Esophagus squamous epithelium (tissue), 4 donors: ENCODE measurements at regions not wholly inside any gene's neighbourhood (a gene's known extent, or its start where the extent isn't known, plus 50 kb on each side); places are given as distances from the start of the nearest gene placed in this dataset.

Experiments
- POLR2A ChIP-seq, 4 donors: fragments of 450-650 bp; IDR thresholded peaks; one replicate each; pipeline ENCODE4 v1.6.1; 2017; ENCODE audit warnings: antibody characterized with exemption in 4 of 4, mild to moderate bottlenecking in 4 of 4, moderate library complexity in 3 of 4
- TF ChIP-seq, protein P1 (sequence below), 6 experiments: fragments of 450-650 bp in 4 of 6; fragments of 200-600 bp in 2 of 6; sonication (generic) in 2 of 6; IDR thresholded peaks; one replicate each; pipeline ENCODE4 v1.5.1; 2016 to 2019; ENCODE audit warnings: antibody characterized with exemption in 6 of 6, mild to moderate bottlenecking in 4 of 6, moderate library complexity in 4 of 6

DNA sequence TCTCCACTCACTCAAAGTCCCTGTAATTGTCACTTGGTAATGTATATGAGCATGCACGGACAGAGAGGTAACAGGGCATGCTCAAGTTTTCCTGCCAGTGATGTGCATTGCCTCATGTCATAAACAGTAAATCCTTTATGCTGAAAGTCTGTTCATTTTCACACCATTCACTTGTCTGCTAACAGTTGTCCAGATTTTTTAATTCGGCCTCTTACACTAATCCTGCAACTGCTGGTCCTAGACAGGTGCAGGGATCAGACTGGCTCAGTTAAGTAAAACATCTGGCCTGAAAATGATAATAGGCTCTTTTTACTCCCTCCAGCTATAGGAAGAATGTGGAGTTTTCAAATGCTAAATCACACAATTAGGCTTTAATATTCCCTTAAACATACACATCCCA is 185.4 kb upstream of the VGLL2 start:
- no peak for TF ChIP-seq POLR2A (IDR thresholded peaks at IDR 0.05)
- TF ChIP-seq, protein P1, sequence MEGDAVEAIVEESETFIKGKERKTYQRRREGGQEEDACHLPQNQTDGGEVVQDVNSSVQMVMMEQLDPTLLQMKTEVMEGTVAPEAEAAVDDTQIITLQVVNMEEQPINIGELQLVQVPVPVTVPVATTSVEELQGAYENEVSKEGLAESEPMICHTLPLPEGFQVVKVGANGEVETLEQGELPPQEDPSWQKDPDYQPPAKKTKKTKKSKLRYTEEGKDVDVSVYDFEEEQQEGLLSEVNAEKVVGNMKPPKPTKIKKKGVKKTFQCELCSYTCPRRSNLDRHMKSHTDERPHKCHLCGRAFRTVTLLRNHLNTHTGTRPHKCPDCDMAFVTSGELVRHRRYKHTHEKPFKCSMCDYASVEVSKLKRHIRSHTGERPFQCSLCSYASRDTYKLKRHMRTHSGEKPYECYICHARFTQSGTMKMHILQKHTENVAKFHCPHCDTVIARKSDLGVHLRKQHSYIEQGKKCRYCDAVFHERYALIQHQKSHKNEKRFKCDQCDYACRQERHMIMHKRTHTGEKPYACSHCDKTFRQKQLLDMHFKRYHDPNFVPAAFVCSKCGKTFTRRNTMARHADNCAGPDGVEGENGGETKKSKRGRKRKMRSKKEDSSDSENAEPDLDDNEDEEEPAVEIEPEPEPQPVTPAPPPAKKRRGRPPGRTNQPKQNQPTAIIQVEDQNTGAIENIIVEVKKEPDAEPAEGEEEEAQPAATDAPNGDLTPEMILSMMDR (IDR thresholded peaks at IDR 0.05), result no peak
